ENCODE measurements at regions not wholly inside any gene's neighbourhood (a gene's known extent, or its start where the extent isn't known, plus 50 kb on each side); places are given as distances from the start of the nearest gene placed in this dataset.

- TF ChIP-seq CTCF (conservative IDR thresholded peaks at IDR 0.05; ENCODE audit: low read depth, low read length) (no peak), EZH2 (IDR thresholded peaks at IDR 0.05; ENCODE audit: low read length, unreplicated experiment) (no peak)
Measured at GRCh38 chr5:52623291-52623690, 164.4 kb upstream of the ITGA1 start.

Measured in PC-3 (cell line).